HG03135 (cell line): ENCODE measurements at regions not wholly inside any gene's neighbourhood (a gene's known extent, or its start where the extent isn't known, plus 50 kb on each side); places are given as distances from the start of the nearest gene placed in this dataset.
"Not testable (repeated sequence)": the region's sequence is repeated elsewhere in the genome, so short reads cannot be mapped to it uniquely, and the experiment has no call there.

ENCODE experiments used
- ATAC-seq: cut with Tn5 transposase; IDR thresholded peaks from one replicate; pipeline ENCODE4 v1.9.1; 2021; ENCODE audit warnings: mild to moderate bottlenecking, moderate library complexity; ENCODE audit not compliant: unreplicated experiment

- no peak for ATAC-seq
Measured at GRCh38 chr1:119191325-119191724, 50.9 kb upstream of the WARS2 start.

GRCh38 chr1:119204197-119204960 lies 63.9 kb upstream of the WARS2 start:
- no peak for ATAC-seq

GRCh38 chr1:119204961-119205357 lies 64.5 kb upstream of the WARS2 start:
- no peak for ATAC-seq

- no peak for ATAC-seq
Measured at GRCh38 chr1:119209061-119209460, 68.6 kb upstream of the WARS2 start.

- ATAC-seq = no peak
Measured at GRCh38 chr1:119209596-119210295, 69.3 kb upstream of the WARS2 start.

GRCh38 chr1:119210296-119210649 lies 69.8 kb upstream of the WARS2 start:
- ATAC-seq = no peak

GRCh38 chr1:119213213-119213612 lies 72.8 kb upstream of the WARS2 start:
- not testable (repeated sequence) for ATAC-seq

GRCh38 chr1:119214961-119215360 lies 74.5 kb upstream of the WARS2 start:
- not testable (repeated sequence) for ATAC-seq

- no peak for ATAC-seq
Measured at GRCh38 chr1:119217309-119217828, 76.9 kb upstream of the WARS2 start.

- no peak for ATAC-seq
Measured at GRCh38 chr1:119219711-119220110, 79.3 kb upstream of the WARS2 start.

GRCh38 chr1:119220991-119221390 lies 80.5 kb upstream of the WARS2 start:
- no peak for ATAC-seq

- no peak for ATAC-seq
Measured at GRCh38 chr1:119222271-119222670, 81.8 kb upstream of the WARS2 start.

GRCh38 chr1:119225265-119225664 lies 84.8 kb upstream of the WARS2 start:
- ATAC-seq = no peak

GRCh38 chr1:119225831-119226230 lies 85.4 kb upstream of the WARS2 start:
- no peak for ATAC-seq

GRCh38 chr1:119226321-119226720 lies 85.9 kb upstream of the WARS2 start:
- no peak for ATAC-seq

GRCh38 chr1:119226913-119227312 lies 86.5 kb upstream of the WARS2 start:
- ATAC-seq = no peak

GRCh38 chr1:119227456-119227855 lies 87.0 kb upstream of the WARS2 start:
- no peak for ATAC-seq

- ATAC-seq = no peak
Measured at GRCh38 chr1:119228335-119229080, 88.1 kb upstream of the WARS2 start.

GRCh38 chr1:119235120-119235519 lies 94.7 kb upstream of the WARS2 start:
- ATAC-seq = no peak

GRCh38 chr1:119245881-119246280 lies 105.4 kb upstream of the WARS2 start:
- ATAC-seq = no peak

GRCh38 chr1:119249283-119249682 lies 108.8 kb upstream of the WARS2 start:
- no peak for ATAC-seq

GRCh38 chr1:119250299-119250698 lies 109.8 kb upstream of the WARS2 start:
- no peak for ATAC-seq
